Fibroblast of villous mesenchyme (primary cell): ENCODE measurements at regions not wholly inside any gene's neighbourhood (a gene's known extent, or its start where the extent isn't known, plus 50 kb on each side); places are given as distances from the start of the nearest gene placed in this dataset.

Source experiments
- DNase-seq: peaks from one replicate; pipeline ENCODE4 v3.0.0-alpha.2; 2010; ENCODE audit warnings: low read depth
- H3K4me3 ChIP-seq: 2 replicates; pipeline ENCODE4 v1.5.1; 2011; ENCODE audit warnings: low read depth, mild to moderate bottlenecking, low read length
- CTCF ChIP-seq: IDR thresholded peaks from 2 replicates; pipeline ENCODE4 v1.5.1; 2012; ENCODE audit warnings: low read depth, mild to moderate bottlenecking, low read length; ENCODE audit not compliant: insufficient read depth

GRCh38 chr14:65336191-65336591 lies 76.3 kb upstream of the FUT8 start:
- peak; percentile 57 for DNase-seq
- no peak for TF ChIP-seq CTCF
- no peak overlapping the region for H3K4me3 ChIP-seq

GRCh38 chr14:65339866-65340265 lies 72.7 kb upstream of the FUT8 start:
- no peak overlapping the region for H3K4me3 ChIP-seq
- TF ChIP-seq CTCF = no peak
- no peak for DNase-seq

- no peak for TF ChIP-seq CTCF
- no peak overlapping the region for H3K4me3 ChIP-seq
These were observed 68.5 kb upstream of the FUT8 start for GRCh38 chr14:65344011-65344410.

GRCh38 chr14:65345266-65345665 lies 67.3 kb upstream of the FUT8 start:
- no peak for TF ChIP-seq CTCF
- DNase-seq = no peak
- no peak overlapping the region for H3K4me3 ChIP-seq

More at GRCh38 chr14:65344011-65344410, 68.5 kb upstream of the FUT8 start:
- DNase-seq = no peak

- DNase-seq = no peak
- no peak overlapping the region for H3K4me3 ChIP-seq
- no peak for TF ChIP-seq CTCF
These were observed 66.1 kb upstream of the FUT8 start for GRCh38 chr14:65346474-65346873.

GRCh38 chr14:65346895-65347294 lies 65.6 kb upstream of the FUT8 start:
- peak; percentile 38 for DNase-seq
- no peak overlapping the region for H3K4me3 ChIP-seq
- no peak for TF ChIP-seq CTCF

GRCh38 chr14:65348137-65348536 lies 64.4 kb upstream of the FUT8 start:
- H3K4me3 ChIP-seq = no peak overlapping the region
- no peak for TF ChIP-seq CTCF
- peak; percentile 72 for DNase-seq
